ENCODE measurements at regions not wholly inside any gene's neighbourhood (a gene's known extent, or its start where the extent isn't known, plus 50 kb on each side); places are given as distances from the start of the nearest gene placed in this dataset.
A peak's percentile ranks its signal among the peaks of the same experiment; 100 is the strongest.

- peak; percentile 79; the same call in 1 of the 2 replicates for TF ChIP-seq CHD2 (IDR thresholded peaks at IDR 0.05; ENCODE audit: borderline replicate concordance, low read depth, low read length)
- no peak for TF ChIP-seq IRF5 (IDR thresholded peaks at IDR 0.05; ENCODE audit: borderline replicate concordance)
- no peak for TF ChIP-seq SREBF2 (IDR thresholded peaks at IDR 0.05; ENCODE audit: low read length)
- TF ChIP-seq RCOR1 (conservative IDR thresholded peaks at IDR 0.05; ENCODE audit: low read depth, low read length), result peak; percentile 77
- peak; percentile 93 for TF ChIP-seq DPF2 (IDR thresholded peaks at IDR 0.05)
- peak; percentile 69; the same call in 1 of the 2 replicates for TF ChIP-seq MXI1 (IDR thresholded peaks at IDR 0.05; ENCODE audit: low read depth, low read length)
- TF ChIP-seq YBX1 (IDR thresholded peaks at IDR 0.05), result no peak
- no peak for TF ChIP-seq SUPT20H (IDR thresholded peaks at IDR 0.05; ENCODE audit: borderline replicate concordance, control insufficient read depth, low read depth, low read length)
- peak; percentile 75; the same call in 1 of the 2 replicates for TF ChIP-seq TCF7 (IDR thresholded peaks at IDR 0.05; ENCODE audit: borderline replicate concordance)
- peak; percentile 97 for TF ChIP-seq MTA2 (IDR thresholded peaks at IDR 0.05; ENCODE audit: low read depth)
- no peak; the same call in 1 of the 2 replicates for TF ChIP-seq NR2C1 (IDR thresholded peaks at IDR 0.05)
- peak; percentile 92 for TF ChIP-seq EED (IDR thresholded peaks at IDR 0.05; ENCODE audit: low read depth)
- peak; percentile 64; the same call in 1 of the 2 replicates for TF ChIP-seq SREBF1 (IDR thresholded peaks at IDR 0.05; ENCODE audit: low read length)
- peak; percentile 96 for TF ChIP-seq ZBED1 (IDR thresholded peaks at IDR 0.05; ENCODE audit: borderline replicate concordance)
- peak; percentile 92 to 96 for TF ChIP-seq EP300 (IDR thresholded peaks at IDR 0.05; ENCODE audit: borderline replicate concordance in 1 of 2, control insufficient read depth in 1 of 2, low read depth in 2 of 2, low read length in 2 of 2)
- TF ChIP-seq RAD21 (IDR thresholded peaks at IDR 0.05; ENCODE audit: insufficient read depth, low read depth, low read length), result peak; percentile 24; the same call in 1 of the 2 replicates
- TF ChIP-seq NFYB (IDR thresholded peaks at IDR 0.05; ENCODE audit: insufficient read depth, low read depth, low read length), result no peak
- no peak for TF ChIP-seq BRCA1 (IDR thresholded peaks at IDR 0.05; ENCODE audit: low read depth, low read length)
- 0 out of 2 replicates have a peak, but pooled peaks have one; percentile 34 for TF ChIP-seq ZNF592 (IDR thresholded peaks at IDR 0.05)
- TF ChIP-seq ZNF687 (IDR thresholded peaks at IDR 0.05), result no peak
- no peak for TF ChIP-seq EGR1 (IDR thresholded peaks at IDR 0.05; ENCODE audit: borderline replicate concordance in 1 of 2, low read depth in 2 of 2, low read length in 2 of 2)
- TF ChIP-seq ASH2L (IDR thresholded peaks at IDR 0.05; ENCODE audit: borderline replicate concordance, low read depth), result no peak
Observed at GRCh38 chr4:104868958-104869357, 277.7 kb upstream of the TET2 start (continued).

All from GM12878 (cell line).